Amniotic epithelial cell (primary cell): ENCODE measurements at regions not wholly inside any gene's neighbourhood (a gene's known extent, or its start where the extent isn't known, plus 50 kb on each side); places are given as distances from the start of the nearest gene placed in this dataset.
"Not testable (repeated sequence)": the region's sequence is repeated elsewhere in the genome, so short reads cannot be mapped to it uniquely, and the experiment has no call there.

Experiments
- DNase-seq: peaks from one replicate; pipeline ENCODE4 v3.0.0-alpha.2; 2010; ENCODE audit warnings: low read depth

DNA sequence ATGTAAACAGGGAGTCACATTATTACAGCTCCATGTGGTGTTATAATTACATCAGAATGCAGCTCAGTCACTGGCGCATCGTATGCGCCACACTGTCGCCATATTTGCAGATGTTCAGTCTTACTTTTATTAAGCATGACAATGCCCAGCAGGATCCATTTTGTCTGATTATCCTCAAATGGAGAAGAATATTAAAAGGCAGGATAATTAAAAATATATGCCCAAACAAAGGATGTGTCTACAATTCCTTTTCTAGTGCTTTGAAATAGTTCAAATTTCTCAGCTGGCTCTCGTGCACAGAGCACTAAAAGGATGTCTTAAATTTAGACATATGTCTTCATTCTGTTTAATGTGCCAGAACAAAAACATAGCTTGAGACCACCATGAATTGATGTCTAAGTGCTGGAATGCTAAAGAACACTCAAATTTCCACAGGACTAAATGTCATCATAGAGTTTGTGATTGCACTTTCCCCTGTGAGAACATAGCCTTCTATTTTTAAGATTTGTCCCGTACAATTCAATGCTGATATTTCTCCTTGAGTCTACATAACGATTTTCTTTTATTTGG is 168.0 kb downstream of the DKK1 start:
- DNase-seq = no peak

DNA sequence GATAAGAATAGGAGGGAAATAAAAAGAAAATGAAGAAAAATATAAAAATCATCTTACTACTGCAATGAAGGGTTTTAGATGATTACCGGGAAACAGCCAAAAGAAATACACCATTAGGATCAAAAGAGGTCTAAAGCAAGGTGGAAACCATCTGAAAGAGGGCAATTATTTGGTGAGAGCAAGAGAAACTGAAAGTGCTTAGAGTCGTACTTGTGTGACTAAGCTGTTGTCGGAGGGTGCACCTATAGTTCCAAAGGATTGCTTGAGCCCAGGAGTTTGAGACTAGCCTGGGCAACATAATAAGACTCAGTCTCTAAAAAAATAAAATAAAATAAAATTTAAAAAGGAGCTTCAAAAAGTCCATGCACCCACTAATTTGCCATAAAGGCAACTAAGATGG is 169.5 kb downstream of the DKK1 start:
- DNase-seq = no peak

DNA sequence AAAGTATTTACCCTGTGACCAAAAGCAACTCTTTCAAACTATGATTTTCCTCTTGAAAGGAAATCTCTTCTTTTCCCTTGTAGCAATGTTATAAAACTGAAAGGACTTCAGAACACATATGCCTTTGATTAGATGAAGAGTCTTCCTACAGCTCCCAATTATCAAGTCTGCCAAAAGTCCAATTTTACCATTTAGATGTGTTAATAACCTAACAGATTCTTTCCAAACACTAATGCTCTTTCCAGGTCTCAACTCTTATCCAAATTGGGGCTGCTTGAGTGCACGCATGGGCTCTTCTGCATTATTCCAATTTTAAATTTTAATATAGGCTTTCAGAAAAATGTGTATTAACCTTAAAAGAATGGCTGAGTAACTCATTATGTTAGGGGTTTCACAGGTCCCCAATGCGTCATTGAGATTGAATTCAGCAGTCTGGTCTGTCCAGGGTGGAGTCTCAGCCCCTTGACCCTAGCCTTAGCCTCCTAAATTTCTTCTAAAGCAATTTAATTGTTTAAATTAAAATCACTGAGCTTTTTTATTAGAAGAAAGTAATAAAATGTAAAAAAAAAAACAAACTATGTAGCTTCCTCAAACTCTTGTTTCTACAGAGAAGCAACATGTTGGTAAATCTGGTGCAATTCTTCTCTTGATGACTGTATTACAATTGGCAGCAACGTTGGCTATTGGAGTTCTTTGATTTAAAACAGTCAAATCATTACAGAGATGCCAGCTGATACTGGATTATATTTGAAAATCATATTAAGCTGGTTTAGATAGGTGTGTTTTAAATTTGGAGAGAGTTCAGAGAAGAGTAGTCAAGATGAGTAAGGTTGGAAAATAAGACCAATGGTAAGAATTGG is 170.4 kb downstream of the DKK1 start:
- no peak for DNase-seq

DNA sequence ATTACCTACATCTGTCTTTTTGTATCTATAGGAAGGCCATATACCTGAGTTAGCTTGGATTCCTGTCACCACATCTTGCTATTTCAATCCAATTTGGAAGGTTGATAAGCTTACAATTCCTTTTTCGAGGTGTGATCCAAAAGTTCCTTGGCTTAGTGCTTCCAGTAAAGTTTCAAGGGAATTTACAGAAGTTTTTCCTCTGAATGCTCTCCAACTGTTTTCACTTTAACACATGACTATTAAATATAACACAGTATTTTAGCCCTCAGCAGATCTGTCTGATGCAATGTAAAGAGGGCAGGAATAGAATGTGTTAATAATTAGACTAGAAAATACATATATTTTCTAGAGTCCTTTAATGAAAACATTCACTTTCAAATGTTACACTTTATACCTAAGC is 171.4 kb downstream of the DKK1 start:
- DNase-seq = no peak

DNA sequence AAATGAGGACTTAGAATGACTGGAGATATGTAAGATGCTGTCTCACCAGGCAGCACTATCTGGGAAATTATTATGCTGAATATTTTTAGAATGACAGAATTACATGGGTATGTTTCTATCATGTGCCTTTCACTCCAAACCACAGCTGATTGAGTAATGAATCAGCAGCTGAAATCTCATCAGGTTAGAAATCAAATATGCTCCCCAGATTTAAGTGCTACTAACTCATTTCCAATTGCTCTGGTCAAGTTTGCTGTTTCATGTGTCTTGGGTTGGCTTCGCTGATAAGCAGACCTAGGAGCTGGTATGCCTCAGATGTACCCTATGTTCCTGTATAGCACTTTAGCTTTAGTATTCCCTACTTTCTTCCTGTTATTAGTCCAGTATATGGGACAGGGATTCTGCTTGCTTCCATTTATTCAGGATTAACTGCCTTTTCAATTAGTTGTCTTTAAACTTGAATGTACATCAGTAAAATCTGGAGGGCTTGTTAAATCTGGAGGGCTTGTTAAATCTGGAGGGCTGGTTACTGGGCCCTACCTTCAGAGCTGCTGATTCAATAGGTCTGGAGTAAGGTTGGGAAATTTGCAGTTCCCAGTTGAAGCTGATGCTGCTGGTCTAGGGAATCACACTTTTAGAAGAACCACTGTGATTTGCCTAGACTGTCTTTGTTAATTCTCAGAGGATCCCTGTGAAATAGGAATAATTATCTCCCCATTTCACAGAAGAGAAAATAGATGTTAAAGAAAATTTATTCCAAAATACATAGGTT is 172.9 kb downstream of the DKK1 start:
- DNase-seq = peak; percentile 95

DNA sequence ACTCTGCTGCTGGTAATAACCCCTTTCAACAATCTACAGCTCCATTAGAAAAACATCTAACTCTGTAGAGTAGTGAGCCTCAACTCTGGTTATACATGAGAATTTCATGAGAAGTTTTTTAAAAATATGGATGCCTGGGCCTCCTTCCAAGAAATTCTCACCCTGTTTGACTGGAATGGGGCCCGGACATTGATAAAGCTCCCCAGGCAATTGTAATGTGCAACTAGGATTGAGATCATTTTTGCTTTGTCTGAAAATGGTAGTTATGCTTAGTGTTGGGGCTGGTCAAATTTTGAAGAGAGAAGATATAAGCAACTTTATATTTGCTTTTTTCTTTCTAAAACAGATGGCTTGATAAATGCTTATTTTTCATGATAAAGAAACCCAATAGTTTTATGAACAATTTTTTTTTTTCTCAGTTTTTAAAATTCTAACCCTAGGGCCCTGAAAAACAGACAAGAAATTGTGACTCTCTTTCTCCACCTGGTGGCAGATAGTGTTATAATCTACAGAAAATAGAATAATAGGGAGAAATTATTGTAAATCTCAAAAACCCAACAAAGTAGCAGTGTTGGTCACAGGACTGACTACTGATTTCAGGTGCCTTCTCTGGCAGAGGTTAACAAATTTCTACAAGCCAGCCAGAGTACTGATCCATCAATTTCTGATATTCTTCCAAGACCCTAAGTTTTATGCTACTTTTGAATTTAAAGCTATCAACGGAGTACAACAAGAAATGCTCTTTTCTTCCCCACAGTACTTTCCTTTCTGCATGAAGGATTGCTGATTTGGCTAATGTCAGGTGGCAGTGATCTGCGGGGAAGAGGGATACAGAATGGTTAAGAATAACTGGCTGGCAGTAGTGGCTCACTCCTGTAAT is 174.8 kb downstream of the DKK1 start:
- peak; percentile 49 for DNase-seq

DNA sequence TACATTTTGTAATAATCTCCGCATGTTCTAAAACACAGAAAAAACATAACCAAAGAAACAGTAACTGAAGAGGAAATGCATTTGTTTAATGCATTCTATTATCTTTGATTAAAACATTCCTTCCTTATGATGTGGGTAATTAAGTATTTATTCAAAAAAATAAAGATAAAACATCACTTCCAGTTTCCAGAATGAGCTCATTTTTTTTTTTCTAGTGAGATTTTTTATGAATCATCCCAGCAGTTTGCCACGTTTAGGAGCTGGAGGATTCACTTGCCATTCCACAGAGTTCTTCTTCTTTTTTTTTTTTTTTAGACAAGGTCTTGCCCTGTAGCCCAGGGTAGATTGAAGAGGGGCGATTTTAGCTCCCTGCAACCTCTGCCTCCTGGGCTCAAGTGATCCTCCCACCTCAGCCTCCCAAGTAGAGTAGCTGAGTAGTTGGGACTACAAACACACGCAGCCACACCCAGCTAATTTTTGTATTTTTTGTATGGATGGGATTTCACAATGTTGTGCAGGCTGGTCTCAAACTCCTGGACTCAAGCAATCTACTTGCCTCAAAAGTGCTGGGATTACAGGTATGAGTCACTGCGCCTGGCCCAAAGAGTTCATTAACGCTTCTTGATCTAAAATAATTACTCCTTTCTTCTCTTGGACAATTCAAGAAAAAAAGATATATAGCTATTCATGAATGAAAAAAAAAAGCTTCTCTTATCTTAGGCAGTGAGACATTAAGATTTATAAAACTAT is 177.3 kb downstream of the DKK1 start:
- DNase-seq = peak; percentile 89

DNA sequence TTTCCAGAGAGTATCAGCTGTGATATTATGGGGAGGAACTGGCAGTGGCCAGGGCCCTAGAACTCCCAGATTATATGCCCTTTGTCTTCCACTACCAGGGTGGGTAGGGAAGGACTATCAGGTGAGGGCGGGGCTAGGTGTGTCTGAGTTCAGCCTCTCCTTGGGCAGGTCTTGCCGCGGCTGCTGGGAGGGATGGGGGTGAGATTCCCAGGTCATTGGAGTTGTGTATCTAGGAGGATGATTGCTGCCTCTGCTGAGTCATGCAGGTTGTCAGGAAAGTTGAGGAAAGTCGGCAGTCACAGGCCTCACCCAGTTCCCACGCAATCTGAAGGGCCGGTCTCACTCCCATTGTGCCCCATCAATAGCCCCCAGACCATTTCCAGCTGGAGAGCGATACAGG is 185.2 kb downstream of the DKK1 start:
- DNase-seq = peak; percentile 26

DNA sequence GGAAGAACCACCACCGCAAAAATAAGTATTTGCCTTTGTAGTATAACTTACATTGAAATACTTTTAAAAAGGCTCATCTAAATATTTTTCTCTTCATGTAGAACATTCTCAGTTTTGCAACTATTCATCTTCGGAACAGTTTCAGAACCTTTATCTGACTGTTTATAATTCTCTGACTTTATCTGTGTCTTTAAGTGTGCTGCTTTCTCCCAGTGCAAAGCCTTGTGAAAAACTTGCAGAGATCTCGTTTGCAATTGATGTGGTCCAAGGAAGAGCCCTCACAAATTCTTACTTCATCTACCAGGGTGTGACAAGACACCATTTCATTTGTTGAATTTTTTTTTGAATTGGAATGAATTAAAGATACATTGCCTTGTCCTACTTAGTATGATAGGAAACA is 186.4 kb downstream of the DKK1 start:
- peak; percentile 53 for DNase-seq

DNA sequence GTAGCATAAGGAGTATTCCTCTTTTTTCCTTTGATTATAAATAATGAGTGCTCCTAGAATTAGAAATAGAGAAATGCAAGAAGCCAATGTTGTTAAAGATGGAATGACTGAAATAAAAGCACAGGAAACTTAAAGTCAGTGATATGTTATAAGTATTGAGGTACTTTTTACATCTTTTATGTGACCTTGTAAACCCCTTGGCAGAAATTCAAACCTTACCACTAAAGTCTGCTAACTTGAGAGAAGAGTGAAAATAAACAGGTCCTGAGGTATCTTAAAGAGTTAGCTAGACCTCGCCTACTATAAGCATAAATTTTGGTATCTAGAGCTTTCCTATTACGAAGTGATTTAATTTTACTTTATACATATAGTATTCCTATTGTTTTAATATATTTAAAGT is 188.2 kb downstream of the DKK1 start:
- no peak for DNase-seq

DNA sequence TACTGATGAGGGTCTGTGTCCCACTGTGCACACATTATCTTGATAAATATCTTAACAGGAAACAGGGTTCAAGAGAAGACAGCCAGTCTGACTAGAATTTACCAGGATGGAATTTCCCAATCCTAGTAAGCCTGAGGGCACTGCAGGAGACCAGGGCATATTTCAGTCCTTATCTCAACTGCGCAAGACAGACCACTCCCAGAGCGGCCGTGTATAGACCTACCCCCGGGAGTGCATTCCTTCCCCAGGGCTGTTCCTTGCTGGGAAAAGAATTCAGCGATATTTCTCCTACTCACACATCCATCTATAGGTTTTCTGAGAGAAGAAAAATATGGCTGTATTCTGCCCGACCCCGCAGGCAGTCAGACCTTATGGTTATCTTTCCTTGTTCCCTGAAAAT is 191.3 kb downstream of the DKK1 start:
- not testable (repeated sequence) for DNase-seq

DNA sequence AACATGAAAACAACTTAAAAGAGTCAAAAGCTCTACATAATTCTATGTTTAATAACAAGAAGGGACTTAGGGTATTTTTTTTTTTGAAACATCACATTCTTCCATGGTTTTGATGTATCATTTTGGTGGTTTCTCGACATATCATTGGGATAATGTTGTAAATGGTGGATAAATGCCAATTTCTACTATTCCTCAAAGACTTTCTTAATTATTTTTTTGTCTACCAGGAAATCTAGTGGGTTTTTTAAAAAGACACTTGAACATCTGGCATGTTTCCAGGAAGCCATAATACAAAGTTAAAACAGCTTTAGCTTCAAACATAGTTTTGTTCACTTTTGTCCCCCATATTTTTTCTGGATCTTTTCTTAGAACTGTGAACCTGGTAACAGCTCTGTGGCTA is 200.4 kb downstream of the DKK1 start:
- DNase-seq = no peak

DNA sequence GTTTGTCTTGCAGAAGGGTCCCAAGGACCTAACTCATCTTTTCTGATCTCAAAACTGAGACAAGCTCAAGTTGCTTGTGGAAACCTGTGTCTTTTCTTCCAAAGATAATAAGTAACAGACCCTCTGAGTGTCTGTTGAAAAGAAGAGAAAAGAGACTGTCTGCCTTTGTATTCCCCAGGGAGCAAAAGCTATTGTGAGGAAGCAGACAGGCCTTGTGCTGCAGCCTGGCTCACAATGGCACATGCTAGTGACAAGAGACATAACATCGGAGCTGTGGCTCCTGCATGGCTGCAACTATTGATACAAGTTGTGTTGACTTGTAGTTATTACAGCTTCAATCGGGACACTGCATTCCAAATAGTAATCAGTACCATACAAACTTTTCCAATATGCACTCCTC is 202.9 kb downstream of the DKK1 start:
- DNase-seq = no peak

DNA sequence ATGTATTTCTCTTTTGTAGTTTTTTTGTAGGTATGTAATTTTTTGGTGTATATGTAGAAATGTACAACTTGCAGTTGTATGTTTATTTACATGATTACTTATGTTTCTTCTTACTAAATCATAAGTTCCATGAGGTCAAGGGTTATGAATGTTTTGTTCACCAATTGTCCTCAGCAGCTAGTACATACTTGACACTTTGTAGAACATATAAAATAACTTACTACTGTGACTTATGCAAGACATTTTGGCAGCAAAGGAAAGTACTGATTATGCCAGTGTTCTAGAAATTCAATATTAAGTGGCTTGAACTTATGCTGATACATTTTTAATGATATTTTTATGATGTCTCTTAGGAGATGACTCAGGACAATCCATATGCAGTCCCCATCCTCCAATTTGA is 209.6 kb downstream of the DKK1 start:
- DNase-seq = no peak

DNA sequence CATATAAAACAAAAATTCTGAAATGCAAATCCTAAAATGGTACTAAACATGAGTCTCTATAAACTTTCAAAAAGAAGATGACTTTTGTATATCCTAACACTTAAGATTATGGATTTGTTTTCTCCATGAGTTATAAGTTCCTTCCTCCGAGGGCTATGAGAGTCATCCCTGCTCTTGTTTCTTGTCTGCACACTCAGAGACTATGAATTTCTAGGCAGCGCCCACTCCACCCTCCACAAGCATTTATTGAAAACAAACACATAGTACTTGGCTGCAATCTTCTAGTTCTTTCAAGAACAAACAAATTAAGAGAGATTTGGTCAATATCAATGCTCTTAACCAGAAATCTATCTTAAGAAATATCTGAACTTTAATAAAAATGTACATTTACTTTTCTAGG is 211.7 kb downstream of the DKK1 start:
- peak; percentile 81 for DNase-seq

DNA sequence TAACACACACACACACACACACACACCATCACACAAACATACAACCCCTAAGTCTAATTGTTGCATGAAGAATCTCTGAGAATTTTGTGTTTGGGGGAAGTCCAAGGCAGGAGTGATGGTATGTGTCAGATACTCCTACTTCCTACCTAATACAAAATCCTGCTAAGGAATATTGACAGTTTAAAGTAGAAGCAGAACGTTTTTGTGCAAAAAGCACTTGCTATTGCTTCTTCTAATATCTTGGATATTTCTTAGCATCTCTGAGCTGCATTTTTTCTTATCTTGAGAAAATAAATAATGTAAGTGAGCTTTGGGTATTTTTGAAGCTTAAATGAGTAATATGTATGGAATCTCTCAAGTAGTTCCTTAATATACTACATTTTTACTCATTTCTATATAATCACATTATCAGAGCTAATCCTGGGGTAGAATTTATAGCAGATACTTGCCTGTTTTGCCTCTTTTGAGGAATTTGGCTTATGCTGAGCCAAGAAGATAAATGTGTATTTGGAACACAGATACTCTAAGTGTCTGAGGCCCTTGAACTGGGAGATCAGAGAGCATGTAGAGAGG is 212.3 kb downstream of the DKK1 start:
- DNase-seq = peak; percentile 77

DNA sequence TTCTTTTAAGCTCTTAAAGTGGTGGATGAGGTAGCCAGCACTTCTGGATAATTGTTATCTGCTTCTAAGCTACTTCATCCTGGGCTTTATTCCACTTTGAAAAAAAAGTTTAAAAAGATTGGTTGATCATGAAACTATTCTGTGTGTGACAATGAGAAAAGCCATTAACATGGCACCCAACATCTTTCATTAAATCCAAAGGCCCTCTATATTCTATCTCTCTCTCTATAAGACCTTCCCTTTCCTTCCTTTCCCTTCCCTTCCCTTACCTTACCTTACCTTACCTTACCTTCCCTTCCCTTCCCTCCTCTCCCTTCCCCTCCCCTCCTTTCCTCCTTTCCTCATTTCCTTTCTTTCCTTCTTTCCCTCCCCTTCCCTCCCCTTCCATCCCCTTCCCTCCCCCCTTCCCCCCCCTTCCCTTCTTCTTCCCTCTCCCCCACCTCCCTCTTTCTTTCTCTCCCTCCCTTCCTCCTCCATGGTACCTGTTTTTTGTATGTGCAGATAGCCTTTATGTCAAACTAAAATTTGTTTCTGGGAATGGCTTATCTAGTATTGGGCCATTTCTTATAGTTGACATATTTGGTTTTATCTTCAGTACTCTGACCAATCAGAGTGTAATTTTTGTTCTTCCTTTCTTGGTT is 218.7 kb downstream of the DKK1 start:
- no peak for DNase-seq

DNA sequence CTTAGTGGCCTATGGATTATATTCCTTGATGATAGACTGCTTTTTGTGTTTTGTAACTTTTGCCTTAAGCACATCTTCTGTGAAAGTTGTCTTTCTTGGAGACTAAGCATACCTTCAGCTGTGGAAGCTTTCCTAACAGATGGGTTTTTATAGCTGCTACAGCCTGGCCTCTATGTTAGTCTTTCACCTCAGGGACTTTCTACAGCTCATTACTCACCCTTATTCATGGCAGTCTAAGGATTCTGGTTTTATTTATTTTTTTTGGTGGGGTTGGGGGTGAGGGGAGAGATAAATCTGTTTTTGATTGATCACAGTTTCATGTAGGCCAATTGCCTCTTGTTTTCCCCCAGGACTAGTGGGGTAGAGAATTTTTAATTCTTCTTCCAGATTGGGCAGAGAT is 219.9 kb downstream of the DKK1 start:
- DNase-seq = no peak

DNA sequence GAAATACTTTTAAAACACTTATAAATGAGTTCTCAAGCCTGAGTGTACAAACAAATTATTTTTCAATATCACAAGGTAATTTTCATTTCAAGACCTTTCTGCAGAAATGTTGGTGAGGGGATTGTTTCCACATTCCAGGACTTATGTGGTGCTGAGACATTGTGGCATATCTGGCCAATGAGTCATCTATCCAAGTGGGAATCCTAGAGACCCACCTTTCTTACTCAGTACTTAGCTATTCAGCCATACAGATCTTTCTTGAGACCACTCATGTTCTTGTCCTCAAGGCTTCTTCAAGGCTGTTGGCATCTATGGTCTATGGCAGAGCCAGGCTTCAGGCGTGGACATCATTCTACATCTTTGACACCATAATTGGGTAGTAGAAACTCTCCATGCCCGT is 225.4 kb downstream of the DKK1 start:
- DNase-seq = peak; percentile 72

DNA sequence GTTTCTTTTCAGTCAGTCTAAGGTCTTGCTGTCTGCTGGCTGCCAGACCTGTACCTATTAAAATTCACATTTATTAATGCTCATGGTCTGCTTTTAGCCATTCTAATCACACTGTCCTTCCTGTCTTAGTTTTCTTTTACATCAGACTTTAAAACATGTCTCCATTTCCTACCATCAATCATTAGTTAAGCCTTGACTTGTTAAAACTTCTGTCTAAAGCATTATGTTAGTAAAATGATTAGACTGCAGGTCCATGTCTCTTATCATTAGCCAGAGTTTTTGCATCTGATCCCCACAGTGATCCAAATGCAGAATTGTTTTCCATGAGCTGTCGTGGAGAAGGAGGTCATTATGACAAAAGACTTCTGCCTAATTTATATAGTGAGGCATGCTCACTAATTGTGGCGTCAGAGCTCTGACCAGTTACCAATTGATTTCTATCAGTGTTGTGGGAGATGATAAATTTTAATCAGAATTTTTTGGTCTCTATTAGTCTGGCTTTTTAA is 226.5 kb downstream of the DKK1 start:
- DNase-seq = peak; percentile 24
